IPS-15b (cell line): ENCODE measurements at regions not wholly inside any gene's neighbourhood (a gene's known extent, or its start where the extent isn't known, plus 50 kb on each side); places are given as distances from the start of the nearest gene placed in this dataset.

ENCODE experiments used
- H3K27me3 ChIP-seq: one replicate; pipeline ENCODE4 v1.6.1; 2013; ENCODE audit warnings: low read length; ENCODE audit not compliant: control insufficient read depth, insufficient read depth
- H3K36me3 ChIP-seq: one replicate; pipeline ENCODE4 v1.6.1; 2013; ENCODE audit warnings: low read length; ENCODE audit not compliant: control insufficient read depth, insufficient read depth
- H3K4me1 ChIP-seq: one replicate; pipeline ENCODE4 v1.6.1; 2013; ENCODE audit warnings: mild to moderate bottlenecking, low read length; ENCODE audit not compliant: control insufficient read depth, insufficient read depth
- H3K4me3 ChIP-seq: one replicate; pipeline ENCODE4 v1.5.1; 2013; ENCODE audit warnings: low read depth, low read length
- H3K9ac ChIP-seq: one replicate; pipeline ENCODE4 v1.6.1; 2013; ENCODE audit warnings: low read depth, mild to moderate bottlenecking, low read length
- H3K9me3 ChIP-seq: one replicate; pipeline ENCODE4 v1.6.1; 2013; ENCODE audit warnings: mild to moderate bottlenecking, low read length; ENCODE audit not compliant: control insufficient read depth, insufficient read depth

- Histone ChIP-seq H3K4me1 (no peaks in the 10 kb centered on the region), H3K9me3 (no peaks in the 10 kb centered on the region), H3K36me3 (peaks cover 16% of the 10 kb centered on the region), H3K9ac (no peak overlapping the region), H3K27me3 (no peaks in the 10 kb centered on the region), H3K4me3 (no peak overlapping the region)
Observed at GRCh38 chr9:110140276-110140675, 67.7 kb downstream of the C9orf152 start.

DNA sequence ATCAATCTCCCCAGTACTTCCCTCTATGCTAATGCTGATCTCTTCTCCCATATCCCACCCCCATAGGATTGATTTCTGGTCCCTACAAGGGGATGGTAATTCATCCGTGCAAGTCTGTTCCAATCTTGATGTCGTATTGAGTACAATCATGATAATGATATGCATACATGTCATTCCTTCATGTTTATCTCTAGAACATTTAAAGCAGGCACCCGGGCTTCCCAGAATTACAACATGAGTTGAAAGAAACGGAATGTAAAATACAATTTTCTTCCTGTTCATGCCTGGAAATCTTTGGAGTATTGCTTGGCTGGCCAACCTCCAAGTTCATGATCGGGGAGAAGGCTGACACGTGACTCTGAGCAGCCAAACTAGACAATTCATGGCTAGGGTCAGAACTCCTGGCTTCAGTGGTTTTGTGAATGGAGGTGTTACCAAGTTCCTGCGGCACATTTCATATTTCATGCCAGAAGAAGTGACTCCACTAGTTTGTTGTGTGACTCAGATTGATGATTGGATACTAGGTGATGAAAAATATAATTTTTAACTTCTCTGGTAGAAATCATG is 66.6 kb downstream of the C9orf152 start:
- no peak overlapping the region for H3K4me3 ChIP-seq
- H3K9me3 ChIP-seq = no peaks in the 10 kb centered on the region
- no peaks in the 10 kb centered on the region for H3K4me1 ChIP-seq
- no peak overlapping the region for H3K9ac ChIP-seq
- no peaks in the 10 kb centered on the region for H3K27me3 ChIP-seq
- H3K36me3 ChIP-seq = peaks cover 12% of the 10 kb centered on the region

DNA sequence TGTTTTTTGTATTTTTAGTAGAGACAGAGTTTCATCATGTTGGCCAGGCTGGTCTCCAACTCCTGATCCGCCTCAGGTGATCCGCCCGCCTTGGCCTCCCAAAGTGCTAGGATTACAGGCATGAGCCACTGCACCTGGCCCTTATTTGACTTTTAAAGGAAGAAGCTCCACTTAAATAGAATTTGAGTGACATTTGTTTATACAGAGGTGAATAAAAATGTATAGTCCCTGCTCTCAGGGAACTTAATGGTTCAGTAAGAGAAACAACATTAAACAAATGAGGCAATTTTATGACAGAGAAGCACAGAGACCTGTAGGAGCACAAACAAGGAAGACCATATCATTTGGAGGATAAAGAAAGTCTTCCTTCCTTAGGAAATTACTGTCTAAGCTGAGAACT is 65.7 kb downstream of the C9orf152 start:
- Histone ChIP-seq H3K4me1 (no peaks in the 10 kb centered on the region), H3K36me3 (peaks cover 5% of the 10 kb centered on the region), H3K27me3 (no peaks in the 10 kb centered on the region), H3K4me3 (no peak overlapping the region), H3K9ac (no peak overlapping the region), H3K9me3 (no peaks in the 10 kb centered on the region)

- H3K9ac ChIP-seq = no peak overlapping the region
- H3K36me3 ChIP-seq = peaks cover 3% of the 10 kb centered on the region
- no peaks in the 10 kb centered on the region for H3K4me1 ChIP-seq
- no peaks in the 10 kb centered on the region for H3K9me3 ChIP-seq
- H3K4me3 ChIP-seq = no peak overlapping the region
- no peaks in the 10 kb centered on the region for H3K27me3 ChIP-seq
Observed at GRCh38 chr9:110142868-110143481, 65.0 kb downstream of the C9orf152 start.

- Histone ChIP-seq H3K9me3 (no peaks in the 10 kb centered on the region), H3K36me3 (no peaks in the 10 kb centered on the region), H3K4me3 (no peak overlapping the region), H3K9ac (no peak overlapping the region), H3K27me3 (no peaks in the 10 kb centered on the region), H3K4me1 (no peaks in the 10 kb centered on the region)
Observed at GRCh38 chr9:110143485-110143884, 64.5 kb downstream of the C9orf152 start.

- H3K36me3 ChIP-seq = no peaks in the 10 kb centered on the region
- H3K27me3 ChIP-seq = no peaks in the 10 kb centered on the region
- no peak overlapping the region for H3K9ac ChIP-seq
- H3K4me1 ChIP-seq = no peaks in the 10 kb centered on the region
- no peak overlapping the region for H3K4me3 ChIP-seq
- no peaks in the 10 kb centered on the region for H3K9me3 ChIP-seq
Observed at GRCh38 chr9:110143950-110144545, 63.9 kb downstream of the C9orf152 start.

- no peak overlapping the region for H3K9ac ChIP-seq
- no peaks in the 10 kb centered on the region for H3K36me3 ChIP-seq
- no peaks in the 10 kb centered on the region for H3K27me3 ChIP-seq
- peaks cover 4% of the 10 kb centered on the region for H3K9me3 ChIP-seq
- H3K4me1 ChIP-seq = no peaks in the 10 kb centered on the region
- H3K4me3 ChIP-seq = no peak overlapping the region
Observed at GRCh38 chr9:110146373-110146772, 61.6 kb downstream of the C9orf152 start.

DNA sequence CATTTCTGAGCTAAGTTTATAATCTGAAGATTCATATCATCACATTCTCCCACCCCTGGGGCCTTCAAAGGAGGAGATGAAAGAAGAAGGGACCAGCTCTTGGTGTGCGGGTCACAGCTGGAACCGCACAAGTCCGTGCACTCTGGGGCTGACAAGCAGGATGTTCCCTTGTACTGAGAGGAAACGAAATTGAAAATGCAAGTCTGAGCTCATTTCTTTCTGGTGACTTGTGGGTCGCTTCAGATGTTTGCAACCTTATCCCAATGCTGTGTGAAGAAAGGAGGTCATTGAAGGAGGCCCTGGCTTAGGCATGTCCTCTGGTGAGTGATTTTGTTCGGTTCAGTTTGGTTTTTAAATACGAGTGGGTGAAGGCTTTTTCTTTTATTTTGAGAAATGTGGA is 59.6 kb downstream of the C9orf152 start:
- no peaks in the 10 kb centered on the region for H3K4me1 ChIP-seq
- H3K9me3 ChIP-seq = peaks cover 4% of the 10 kb centered on the region
- no peaks in the 10 kb centered on the region for H3K27me3 ChIP-seq
- no peak overlapping the region for H3K4me3 ChIP-seq
- H3K9ac ChIP-seq = no peak overlapping the region
- no peaks in the 10 kb centered on the region for H3K36me3 ChIP-seq

- Histone ChIP-seq H3K4me3 (no peak overlapping the region), H3K9ac (no peak overlapping the region), H3K9me3 (peaks cover 4% of the 10 kb centered on the region), H3K27me3 (no peaks in the 10 kb centered on the region), H3K4me1 (no peaks in the 10 kb centered on the region), H3K36me3 (no peaks in the 10 kb centered on the region)
Observed at GRCh38 chr9:110148891-110149290, 59.1 kb downstream of the C9orf152 start.
